ENCODE measurements at regions not wholly inside any gene's neighbourhood (a gene's known extent, or its start where the extent isn't known, plus 50 kb on each side); places are given as distances from the start of the nearest gene placed in this dataset.

- 73 to 83% (median 78%) methylated on average over 3 of the region's 3 CpGs for WGBS, 5 donors
- TF ChIP-seq POLR2A (IDR thresholded peaks at IDR 0.05) = no peak
- TF ChIP-seq CTCF (IDR thresholded peaks at IDR 0.05) = no peak
- no peak for TF ChIP-seq EP300 (IDR thresholded peaks at IDR 0.05)
- no peak for TF ChIP-seq POLR2AphosphoS5 (IDR thresholded peaks at IDR 0.05)
These were observed 85.1 kb upstream of the NANOGP8 start for GRCh38 chr15:35170207-35170606.

GRCh38 chr15:35168464-35168863 is 83.4 kb upstream of the NANOGP8 start:
- no peaks in the 10 kb centered on the region for H3K27me3 ChIP-seq
- no peaks in the 10 kb centered on the region for H3K36me3 ChIP-seq
- no peaks in the 10 kb centered on the region for H3K9me3 ChIP-seq
- H3K4me3 ChIP-seq = no peak overlapping the region
- peak in 1 of 2 donors; percentile 28 for DNase-seq
- TF ChIP-seq POLR2AphosphoS5 (IDR thresholded peaks at IDR 0.05) (no peak), POLR2A (IDR thresholded peaks at IDR 0.05) (no peak), CTCF (IDR thresholded peaks at IDR 0.05) (no peak), EP300 (IDR thresholded peaks at IDR 0.05) (no peak)
- no peaks in the 10 kb centered on the region for H3K4me1 ChIP-seq
- H3K27ac ChIP-seq = no peak overlapping the region
- WGBS, 5 donors = 38 to 59% (median 49%) methylated on average over 4 of the region's 4 CpGs
- intact Hi-C loops (cut with DNase I; ENCODE audit: low total_unique reads) = no loop called here

More at GRCh38 chr15:35170207-35170606, 85.1 kb upstream of the NANOGP8 start:
- no peak overlapping the region for H3K4me3 ChIP-seq
- no peaks in the 10 kb centered on the region for H3K4me1 ChIP-seq
- no peak overlapping the region for H3K27ac ChIP-seq
- no peaks in the 10 kb centered on the region for H3K36me3 ChIP-seq
- no peak for DNase-seq
- no peaks in the 10 kb centered on the region for H3K27me3 ChIP-seq
- H3K9me3 ChIP-seq = no peaks in the 10 kb centered on the region
- intact Hi-C loops (cut with DNase I; ENCODE audit: low total_unique reads) = no loop called here

- Histone ChIP-seq H3K9me3 (no peaks in the 10 kb centered on the region), H3K27ac (no peak overlapping the region), H3K4me3 (no peak overlapping the region), H3K4me1 (no peaks in the 10 kb centered on the region), H3K36me3 (no peaks in the 10 kb centered on the region), H3K27me3 (no peaks in the 10 kb centered on the region)
- TF ChIP-seq CTCF (IDR thresholded peaks at IDR 0.05) = no peak
- no peak for TF ChIP-seq EP300 (IDR thresholded peaks at IDR 0.05)
- no peak for TF ChIP-seq POLR2A (IDR thresholded peaks at IDR 0.05)
- no peak for TF ChIP-seq POLR2AphosphoS5 (IDR thresholded peaks at IDR 0.05)
- intact Hi-C loops (cut with DNase I; ENCODE audit: low total_unique reads) = no loop called here
- WGBS, 5 donors = 78 to 90% (median 82%) methylated on average over 2 of the region's 2 CpGs
- no peak for DNase-seq
These were observed 82.6 kb upstream of the NANOGP8 start for GRCh38 chr15:35167675-35168074.

- H3K27ac ChIP-seq = no peak overlapping the region
- no peak overlapping the region for H3K4me3 ChIP-seq
- no peaks in the 10 kb centered on the region for H3K36me3 ChIP-seq
- TF ChIP-seq EP300 (IDR thresholded peaks at IDR 0.05) (no peak), POLR2AphosphoS5 (IDR thresholded peaks at IDR 0.05) (no peak), POLR2A (IDR thresholded peaks at IDR 0.05) (no peak), CTCF (IDR thresholded peaks at IDR 0.05) (no peak)
- 67 to 93% (median 78%) methylated on average over 3 of the region's 3 CpGs for WGBS, 5 donors
- intact Hi-C loops (cut with DNase I; ENCODE audit: low total_unique reads) = no loop called here
- H3K27me3 ChIP-seq = no peaks in the 10 kb centered on the region
- no peak for DNase-seq
- H3K4me1 ChIP-seq = no peaks in the 10 kb centered on the region
- peaks cover 0 to under 1% (median 0%) of the 10 kb centered on the region in 4 donors for H3K9me3 ChIP-seq
These were observed 81.8 kb upstream of the NANOGP8 start for GRCh38 chr15:35166730-35167359.
